A549 (cell line): ENCODE measurements at regions not wholly inside any gene's neighbourhood (a gene's known extent, or its start where the extent isn't known, plus 50 kb on each side); places are given as distances from the start of the nearest gene placed in this dataset.

Experiments
- ATAC-seq, 2 experiments: fragments of 200-7000 bp in 1 of 2; fragments of >200 bp in 1 of 2; cut with Nextera tagmentation in 1 of 2; cut with Tn5 transposase in 1 of 2; 3 replicates each; pipeline versions ENCODE4 v1.8.0 to v1.9.1; 2018 to 2020; ENCODE audit warnings: mild to moderate bottlenecking in 1 of 2, moderate library complexity in 1 of 2
- CTCF ChIA-PET: fragments of 300-600 bp; sonication (Branson Sonifier 250); formaldehyde crosslinking; extraction: SDS; loops from one replicate; lab custom pipeline; 2021; ENCODE audit warnings: antibody characterized with exemption, inconsistent platforms; lab: Yijun Ruan, JAX
- POLR2A ChIA-PET: fragments of 350-600 bp; formaldehyde crosslinking; extraction: SDS; loops from one replicate; lab custom pipeline; 2021; ENCODE audit warnings: antibody characterized with exemption, inconsistent platforms; lab: Yijun Ruan, JAX
- DNase-seq, 2 experiments: peaks; one replicate each; pipeline versions ENCODE4 v3.0.0 to v3.0.0-alpha.2; 2011 to 2016; ENCODE audit warnings: low read depth in 1 of 2, low spot score in 1 of 2
- FAIRE-seq: peaks from 2 replicates; lab custom pipeline; 2011; peaks lifted over from hg19 to GRCh38; lab: Jason Lieb, UNC
- H3K27ac ChIP-seq, 2 experiments: fragments of >200 bp; sonication (Bioruptor Twin); formaldehyde crosslinking; 3 replicates each; pipeline ENCODE4 v1.5.1; 2016 to 2017
- H3K4me1 ChIP-seq: fragments of >200 bp; sonication (Bioruptor Twin); formaldehyde crosslinking; 3 replicates; pipeline ENCODE4 v1.6.1; 2016
- H3K4me2 ChIP-seq: fragments of >200 bp; sonication (Bioruptor Twin); formaldehyde crosslinking; 3 replicates; pipeline ENCODE4 v1.6.1; 2016
- H3K4me3 ChIP-seq: fragments of >200 bp; sonication (Bioruptor Twin); formaldehyde crosslinking; 3 replicates; pipeline ENCODE4 v1.5.1; 2016
- H3K9me3 ChIP-seq: fragments of >200 bp; sonication (Bioruptor Twin); formaldehyde crosslinking; 3 replicates; pipeline ENCODE4 v1.6.1; 2016
- CHD2 ChIP-seq: fragments of 150-350 bp; IDR thresholded peaks from 2 replicates; pipeline ENCODE4 v1.6.1; 2014; ENCODE audit warnings: low read length; ENCODE audit not compliant: partially characterized antibody
- CHD4 ChIP-seq: fragments of 200-600 bp; sonication (generic); IDR thresholded peaks from 2 replicates; pipeline ENCODE4 v1.6.1; 2016; ENCODE audit warnings: antibody characterized with exemption, mild to moderate bottlenecking, borderline replicate concordance
- EP300 ChIP-seq, 2 experiments: fragments of >200 bp; sonication (Bioruptor Twin); formaldehyde crosslinking; IDR thresholded peaks; 2 replicates in 1 of 2; 3 replicates in 1 of 2; pipeline ENCODE4 v1.6.1; 2016 to 2017
- ESRRA ChIP-seq: fragments of 150-350 bp; IDR thresholded peaks from 2 replicates; pipeline ENCODE4 v1.6.1; 2014; ENCODE audit warnings: mild to moderate bottlenecking, low read length, borderline replicate concordance
- FOSB ChIP-seq: fragments of 250-450 bp; sonication (Bioruptor Pico); IDR thresholded peaks from 2 replicates; pipeline ENCODE4 v1.5.0; 2020; ENCODE audit warnings: mild to moderate bottlenecking, moderate library complexity
- FOSL2 ChIP-seq, 2 experiments: fragments of 450-650 bp in 1 of 2; fragments of >200 bp in 1 of 2; sonication (Bioruptor Twin) in 1 of 2; formaldehyde crosslinking; IDR thresholded peaks; 2 replicates each; pipeline versions ENCODE4 v1.5.0 to v1.6.1; 2016 to 2020; ENCODE audit warnings: mild to moderate bottlenecking in 1 of 2, moderate library complexity in 1 of 2
- FOXS1 ChIP-seq: fragments of 250-450 bp; sonication (Bioruptor Pico); IDR thresholded peaks from 2 replicates; pipeline ENCODE4 v1.5.0; 2020; ENCODE audit warnings: mild to moderate bottlenecking, moderate library complexity
- GATA3 ChIP-seq: IDR thresholded peaks from 2 replicates; pipeline ENCODE4 v1.6.1; 2012; ENCODE audit warnings: borderline replicate concordance
- HDAC2 ChIP-seq: fragments of 200-600 bp; sonication (generic); IDR thresholded peaks from 2 replicates; pipeline ENCODE4 v1.6.1; 2016
- HOXB5 ChIP-seq: fragments of 250-450 bp; sonication (Bioruptor Pico); IDR thresholded peaks from 2 replicates; pipeline ENCODE4 v1.5.0; 2020; ENCODE audit warnings: mild to moderate bottlenecking, moderate library complexity
- JUNB ChIP-seq: fragments of >200 bp; sonication (Bioruptor Twin); formaldehyde crosslinking; IDR thresholded peaks from 2 replicates; pipeline ENCODE4 v1.6.1; 2016
- KDM1A ChIP-seq: fragments of 200-600 bp; sonication (generic); IDR thresholded peaks from 2 replicates; pipeline ENCODE4 v1.6.1; 2016; ENCODE audit warnings: low read depth, mild to moderate bottlenecking
- KDM5A ChIP-seq: fragments of 200-600 bp; sonication (generic); IDR thresholded peaks from 2 replicates; pipeline ENCODE4 v1.6.1; 2016; ENCODE audit warnings: antibody characterized with exemption, mild to moderate bottlenecking
- MAZ ChIP-seq: fragments of 150-350 bp; IDR thresholded peaks from 2 replicates; pipeline ENCODE4 v1.6.1; 2014; ENCODE audit warnings: antibody characterized with exemption, low read depth, low read length, borderline replicate concordance
- NPAS2 ChIP-seq: fragments of 250-450 bp; sonication (Bioruptor Pico); IDR thresholded peaks from 2 replicates; pipeline ENCODE4 v1.8.0; 2022; ENCODE audit warnings: mild to moderate bottlenecking, moderate library complexity, borderline replicate concordance
- RCOR1 ChIP-seq: fragments of 150-350 bp; IDR thresholded peaks from 2 replicates; pipeline ENCODE4 v1.6.1; 2014; ENCODE audit warnings: antibody characterized with exemption, low read length, low read depth
- SMC3 ChIP-seq: fragments of >200 bp; sonication (Bioruptor Twin); formaldehyde crosslinking; IDR thresholded peaks from 3 replicates; pipeline ENCODE4 v1.6.1; 2018; ENCODE audit warnings: inconsistent platforms
- TP53 ChIP-seq: fragments of 250-450 bp; sonication (Bioruptor Pico); IDR thresholded peaks from 2 replicates; pipeline ENCODE4 v1.5.0; 2021; ENCODE audit warnings: mild to moderate bottlenecking, moderate library complexity
- ZC3H11A ChIP-seq: fragments of 450-650 bp; IDR thresholded peaks from 2 replicates; pipeline ENCODE4 v1.6.1; 2014; ENCODE audit warnings: antibody characterized with exemption, mild to moderate bottlenecking
- ZNF302 ChIP-seq: fragments of 250-450 bp; sonication (Bioruptor Pico); IDR thresholded peaks from 2 replicates; pipeline ENCODE4 v1.9.0; 2021; ENCODE audit warnings: inconsistent platforms, mild to moderate bottlenecking, moderate library complexity
- WGBS: methylation state at CpG from one replicate; pipeline ENCODE4 v1.1.6; 2017; ENCODE audit errors: missing lambda C conversion rate; 5-methylcytosine and 5-hydroxymethylcytosine counted together
- TF ChIP-seq, protein P1 (sequence below): fragments of 450-650 bp; IDR thresholded peaks from 2 replicates; pipeline ENCODE4 v1.6.1; 2014; ENCODE audit warnings: antibody characterized with exemption
- TF ChIP-seq, protein P2 (sequence below): fragments of >200 bp; sonication (Bioruptor Twin); formaldehyde crosslinking; IDR thresholded peaks from 3 replicates; pipeline ENCODE4 v1.5.1; 2016
- TF ChIP-seq, protein P3 (sequence below): fragments of 250-450 bp; sonication (Bioruptor Pico); IDR thresholded peaks from 2 replicates; pipeline ENCODE4 v1.5.0; 2020; ENCODE audit warnings: low read depth, mild to moderate bottlenecking, moderate library complexity
- TF ChIP-seq, protein P4 (sequence below): IDR thresholded peaks from 2 replicates; pipeline ENCODE4 v1.6.1; 2012
- TF ChIP-seq, protein P5 (sequence below): IDR thresholded peaks from 2 replicates; pipeline ENCODE4 v1.6.1; 2012

DNA sequence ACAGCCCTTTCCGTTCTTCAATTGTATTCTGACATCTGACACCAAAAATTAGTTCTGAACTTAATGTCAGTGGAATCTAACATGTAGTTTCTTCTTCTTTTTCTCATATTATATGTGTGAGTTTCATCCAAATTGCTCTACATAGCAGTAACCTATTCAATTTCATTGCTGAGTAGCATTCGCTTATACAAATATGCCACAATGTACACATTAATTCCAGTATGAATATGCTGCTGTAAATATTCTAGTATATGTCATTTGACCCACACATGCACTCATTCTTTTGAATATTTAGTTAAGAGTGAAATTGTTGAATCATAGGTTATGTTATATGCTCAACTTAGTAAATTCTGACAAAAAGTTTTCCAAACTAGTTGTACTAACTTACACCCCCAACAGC is 550.9 kb downstream of the CHSY3 start:
- CTCF ChIA-PET, result no interaction called here
- FAIRE-seq, result no peak
- Histone ChIP-seq H3K4me3 (no peak overlapping the region), H3K27ac (no peak overlapping the region), H3K4me2 (no peak overlapping the region), H3K9me3 (peaks cover 15% of the 10 kb centered on the region), H3K4me1 (no peaks in the 10 kb centered on the region)
- POLR2A ChIA-PET, result no interaction called here
- ATAC-seq, result no peak
- WGBS, result 63% methylated on average over 2 of the region's 2 CpGs
- no peak for DNase-seq
- no peak for TF ChIP-seq RCOR1
- TF ChIP-seq, protein P1, sequence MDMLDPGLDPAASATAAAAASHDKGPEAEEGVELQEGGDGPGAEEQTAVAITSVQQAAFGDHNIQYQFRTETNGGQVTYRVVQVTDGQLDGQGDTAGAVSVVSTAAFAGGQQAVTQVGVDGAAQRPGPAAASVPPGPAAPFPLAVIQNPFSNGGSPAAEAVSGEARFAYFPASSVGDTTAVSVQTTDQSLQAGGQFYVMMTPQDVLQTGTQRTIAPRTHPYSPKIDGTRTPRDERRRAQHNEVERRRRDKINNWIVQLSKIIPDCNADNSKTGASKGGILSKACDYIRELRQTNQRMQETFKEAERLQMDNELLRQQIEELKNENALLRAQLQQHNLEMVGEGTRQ, result no peak
- TF ChIP-seq HOXB5, result no peak
- no peak for TF ChIP-seq TP53 (CRISPR knock-in tag)
- TF ChIP-seq KDM5A, result no peak
- no peak for TF ChIP-seq FOSL2 (IDR thresholded peaks at IDR 0.05)
- no peak for TF ChIP-seq FOSL2 (CRISPR knock-in tag; IDR thresholded peaks at IDR 0.05)
- TF ChIP-seq, protein P2, sequence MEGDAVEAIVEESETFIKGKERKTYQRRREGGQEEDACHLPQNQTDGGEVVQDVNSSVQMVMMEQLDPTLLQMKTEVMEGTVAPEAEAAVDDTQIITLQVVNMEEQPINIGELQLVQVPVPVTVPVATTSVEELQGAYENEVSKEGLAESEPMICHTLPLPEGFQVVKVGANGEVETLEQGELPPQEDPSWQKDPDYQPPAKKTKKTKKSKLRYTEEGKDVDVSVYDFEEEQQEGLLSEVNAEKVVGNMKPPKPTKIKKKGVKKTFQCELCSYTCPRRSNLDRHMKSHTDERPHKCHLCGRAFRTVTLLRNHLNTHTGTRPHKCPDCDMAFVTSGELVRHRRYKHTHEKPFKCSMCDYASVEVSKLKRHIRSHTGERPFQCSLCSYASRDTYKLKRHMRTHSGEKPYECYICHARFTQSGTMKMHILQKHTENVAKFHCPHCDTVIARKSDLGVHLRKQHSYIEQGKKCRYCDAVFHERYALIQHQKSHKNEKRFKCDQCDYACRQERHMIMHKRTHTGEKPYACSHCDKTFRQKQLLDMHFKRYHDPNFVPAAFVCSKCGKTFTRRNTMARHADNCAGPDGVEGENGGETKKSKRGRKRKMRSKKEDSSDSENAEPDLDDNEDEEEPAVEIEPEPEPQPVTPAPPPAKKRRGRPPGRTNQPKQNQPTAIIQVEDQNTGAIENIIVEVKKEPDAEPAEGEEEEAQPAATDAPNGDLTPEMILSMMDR, result no peak
- TF ChIP-seq, protein P3, sequence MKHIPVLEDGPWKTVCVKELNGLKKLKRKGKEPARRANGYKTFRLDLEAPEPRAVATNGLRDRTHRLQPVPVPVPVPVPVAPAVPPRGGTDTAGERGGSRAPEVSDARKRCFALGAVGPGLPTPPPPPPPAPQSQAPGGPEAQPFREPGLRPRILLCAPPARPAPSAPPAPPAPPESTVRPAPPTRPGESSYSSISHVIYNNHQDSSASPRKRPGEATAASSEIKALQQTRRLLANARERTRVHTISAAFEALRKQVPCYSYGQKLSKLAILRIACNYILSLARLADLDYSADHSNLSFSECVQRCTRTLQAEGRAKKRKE (CRISPR knock-in tag), result no peak
- no peak for TF ChIP-seq FOSB
- TF ChIP-seq KDM1A, result no peak
- TF ChIP-seq, all 56 proteins: peak for 0

DNA sequence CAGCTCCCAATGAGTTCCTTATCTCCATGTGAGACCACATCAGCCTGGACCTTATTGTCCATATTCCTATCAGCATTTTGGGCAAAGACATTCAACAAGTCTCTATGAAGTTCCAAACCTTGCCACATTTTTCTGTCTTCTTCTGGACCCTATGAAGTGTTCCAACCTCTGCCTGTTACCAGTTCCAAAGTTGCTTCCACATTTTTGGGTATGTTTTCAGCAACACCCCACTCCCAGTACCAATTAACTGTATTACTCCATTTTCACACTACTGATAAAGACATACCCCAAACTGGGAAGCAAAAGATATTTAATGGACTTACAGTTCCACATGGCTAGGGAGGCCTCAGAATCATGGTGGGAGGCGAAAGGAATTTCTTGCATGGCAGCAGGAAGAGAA is 548.5 kb downstream of the CHSY3 start:
- ChIA-PET POLR2A (no interaction called here), CTCF (no interaction called here)
- 59% methylated on average over 1 of the region's 1 CpG for WGBS
- Histone ChIP-seq H3K9me3 (peaks cover 13% of the 10 kb centered on the region), H3K4me1 (no peaks in the 10 kb centered on the region), H3K27ac (no peak overlapping the region), H3K4me2 (no peak overlapping the region), H3K4me3 (no peak overlapping the region)
- TF ChIP-seq TP53 (CRISPR knock-in tag), result no peak
- TF ChIP-seq ZNF302 (CRISPR knock-in tag), result no peak
- no peak for TF ChIP-seq SMC3
- TF ChIP-seq JUNB, result no peak
- TF ChIP-seq CHD4, result no peak
- TF ChIP-seq EP300 (IDR thresholded peaks at IDR 0.05), result no peak
- TF ChIP-seq MAZ, result no peak
- TF ChIP-seq HDAC2, result no peak
- TF ChIP-seq FOSL2 (IDR thresholded peaks at IDR 0.05), result no peak
- TF ChIP-seq FOSL2 (CRISPR knock-in tag; IDR thresholded peaks at IDR 0.05), result no peak
- TF ChIP-seq, protein P4, sequence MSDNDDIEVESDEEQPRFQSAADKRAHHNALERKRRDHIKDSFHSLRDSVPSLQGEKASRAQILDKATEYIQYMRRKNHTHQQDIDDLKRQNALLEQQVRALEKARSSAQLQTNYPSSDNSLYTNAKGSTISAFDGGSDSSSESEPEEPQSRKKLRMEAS, result no peak
- no peak for TF ChIP-seq KDM1A
- no peak for TF ChIP-seq FOSB
- TF ChIP-seq NPAS2, result no peak
- TF ChIP-seq ESRRA, result no peak
- no peak for TF ChIP-seq CHD2
- no peak for TF ChIP-seq ZC3H11A
- TF ChIP-seq, protein P5, sequence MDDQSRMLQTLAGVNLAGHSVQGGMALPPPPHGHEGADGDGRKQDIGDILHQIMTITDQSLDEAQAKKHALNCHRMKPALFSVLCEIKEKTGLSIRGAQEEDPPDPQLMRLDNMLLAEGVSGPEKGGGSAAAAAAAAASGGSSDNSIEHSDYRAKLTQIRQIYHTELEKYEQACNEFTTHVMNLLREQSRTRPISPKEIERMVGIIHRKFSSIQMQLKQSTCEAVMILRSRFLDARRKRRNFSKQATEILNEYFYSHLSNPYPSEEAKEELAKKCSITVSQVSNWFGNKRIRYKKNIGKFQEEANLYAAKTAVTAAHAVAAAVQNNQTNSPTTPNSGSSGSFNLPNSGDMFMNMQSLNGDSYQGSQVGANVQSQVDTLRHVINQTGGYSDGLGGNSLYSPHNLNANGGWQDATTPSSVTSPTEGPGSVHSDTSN, result no peak
- no peak for TF ChIP-seq FOXS1 (CRISPR knock-in tag)
- no peak for TF ChIP-seq GATA3
- no peak for TF ChIP-seq KDM5A
- no peak for ATAC-seq
- FAIRE-seq, result no peak
- DNase-seq, result no peak
